MV-4-11 (cell line): ENCODE measurements at regions not wholly inside any gene's neighbourhood (a gene's known extent, or its start where the extent isn't known, plus 50 kb on each side); places are given as distances from the start of the nearest gene placed in this dataset.
"Not testable (repeated sequence)": the region's sequence is repeated elsewhere in the genome, so short reads cannot be mapped to it uniquely, and the experiment has no call there.

ENCODE experiments used
- DNase-seq: peaks from one replicate; lab custom pipeline; 2025; lab: John Stamatoyannopoulos, UW

DNA sequence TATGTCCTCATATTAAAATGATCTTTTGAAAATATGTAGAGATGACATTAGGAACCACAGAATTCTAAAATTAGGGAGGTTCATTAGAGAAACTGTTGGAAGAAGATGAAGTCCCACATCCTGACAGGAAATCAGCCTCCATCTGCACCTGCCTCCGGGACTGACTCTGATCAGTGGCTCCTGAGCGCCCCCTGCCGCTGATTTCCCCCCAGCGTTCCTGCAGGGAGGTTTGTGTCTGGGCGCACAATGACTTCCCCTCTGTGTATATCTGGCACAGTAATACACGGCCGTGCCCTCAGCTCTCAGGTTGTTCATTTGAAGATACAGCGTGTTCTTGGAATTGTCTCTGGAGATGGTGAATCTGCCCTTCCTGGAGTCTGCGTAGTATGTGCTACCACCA, 883.8 kb downstream of the TMEM121 start:
- DNase-seq, result not testable (repeated sequence)

DNA sequence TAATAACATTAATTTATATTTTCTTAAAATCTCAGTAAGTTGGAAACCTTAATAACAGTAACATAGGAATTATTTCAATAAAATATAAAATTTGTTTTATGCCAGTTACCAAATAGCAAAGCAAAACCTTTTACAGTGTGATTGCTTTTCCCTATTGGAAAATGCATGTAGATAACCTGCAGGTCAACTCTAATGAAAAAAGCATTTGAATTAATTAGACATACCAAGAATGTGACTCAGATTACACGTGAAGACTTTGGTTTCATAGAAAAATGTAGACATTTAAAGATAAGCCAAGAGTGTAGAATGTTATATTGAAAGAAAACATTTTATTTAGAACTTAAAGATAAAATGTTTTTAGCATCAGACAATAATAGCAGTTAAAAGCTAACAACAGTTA, 888.1 kb downstream of the TMEM121 start:
- DNase-seq, result no peak

DNA sequence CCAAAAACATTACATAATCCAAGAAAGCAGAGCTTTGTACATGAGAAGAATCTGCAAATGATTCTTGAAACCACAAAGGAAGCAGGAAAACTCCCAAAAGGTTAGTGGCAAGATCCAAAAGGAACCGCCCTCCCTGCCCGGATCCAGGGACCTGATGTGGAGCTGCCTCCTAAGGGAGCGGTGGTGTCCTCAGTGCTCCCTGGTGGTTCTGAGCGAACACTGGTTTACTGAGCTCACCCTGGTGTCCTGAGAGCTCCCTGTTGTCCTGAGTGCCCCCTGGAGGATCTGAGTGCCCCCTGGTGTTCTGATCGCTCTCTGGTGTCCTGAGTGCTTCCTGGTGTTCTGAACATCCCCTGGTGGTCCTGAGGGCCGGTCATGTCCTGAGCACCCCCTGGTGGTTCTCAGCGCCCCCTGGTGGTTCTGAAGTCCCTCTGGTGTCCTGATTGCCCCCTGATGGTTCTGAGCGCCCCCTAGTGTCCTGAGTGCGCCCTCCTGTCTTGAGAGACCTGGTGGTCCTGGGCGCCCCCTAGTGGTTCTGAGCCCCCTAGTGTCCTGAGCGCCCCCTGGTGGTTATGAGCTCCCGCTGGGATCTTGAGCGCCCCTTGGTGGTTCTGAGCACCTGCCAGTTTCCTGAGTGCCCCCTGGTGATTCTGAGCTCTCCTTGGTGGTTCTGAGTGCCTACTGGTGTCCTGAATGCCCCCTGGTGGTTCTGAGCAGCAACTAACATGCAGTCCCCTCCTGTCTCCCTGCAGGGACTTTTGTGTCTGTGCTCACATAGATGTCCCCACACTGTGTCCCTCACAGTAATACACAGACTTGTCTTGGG, 891.1 kb downstream of the TMEM121 start:
- DNase-seq, result peak; percentile 74

DNA sequence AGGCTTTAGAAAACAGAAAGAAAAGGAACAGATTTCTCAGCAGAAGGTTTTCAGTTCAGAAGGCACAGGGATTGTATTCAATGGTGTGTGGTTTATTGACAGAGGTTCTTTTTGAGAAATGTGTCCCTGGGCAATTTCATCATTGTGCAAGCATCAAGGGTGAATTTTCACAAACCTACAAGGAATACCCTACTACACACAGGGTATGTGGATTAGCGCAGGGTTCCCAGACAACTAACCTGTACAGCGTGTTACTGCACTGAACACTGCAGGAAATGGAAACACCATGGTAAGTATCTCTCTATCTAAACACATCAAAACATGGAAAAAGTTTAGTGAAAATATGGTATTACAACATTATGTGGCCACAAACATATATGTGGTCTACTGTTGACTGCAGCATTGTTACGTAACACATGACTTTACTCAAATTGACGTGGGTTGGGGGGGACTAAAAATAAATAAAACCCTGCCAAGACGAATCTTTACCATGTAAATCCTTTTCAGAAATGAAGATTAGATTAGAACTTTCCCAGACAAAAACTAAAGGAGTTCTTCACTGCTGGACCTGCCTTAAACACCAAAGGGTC, 893.1 kb downstream of the TMEM121 start:
- DNase-seq, result peak; percentile 79

DNA sequence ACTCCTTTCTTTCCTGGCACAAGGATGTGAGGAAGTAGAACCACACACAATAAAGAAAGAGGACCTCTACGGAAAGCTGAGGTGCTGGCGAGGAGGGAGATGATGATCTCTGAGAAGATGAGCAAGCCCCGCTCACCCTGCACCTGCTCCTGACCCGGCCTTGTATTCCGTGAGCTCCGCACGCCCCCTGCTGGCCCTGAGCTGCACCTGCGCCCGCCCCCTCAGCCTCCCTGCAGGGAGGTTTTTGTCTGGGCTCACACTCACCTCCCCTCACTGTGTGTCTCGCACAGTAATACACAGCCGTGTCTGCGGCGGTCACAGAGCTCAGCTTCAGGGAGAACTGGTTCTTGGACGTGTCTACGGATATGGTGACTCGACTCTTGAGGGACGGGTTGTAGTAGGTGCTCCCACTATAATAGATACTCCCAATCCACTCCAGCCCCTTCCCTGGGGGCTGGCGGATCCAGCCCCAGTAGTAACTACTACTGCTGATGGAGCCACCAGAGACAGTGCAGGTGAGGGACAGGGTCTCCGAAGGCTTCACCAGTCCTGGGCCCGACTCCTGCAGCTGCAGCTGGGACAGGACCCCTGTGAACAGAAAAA, 895.1 kb downstream of the TMEM121 start:
- DNase-seq, result not testable (repeated sequence)

DNA sequence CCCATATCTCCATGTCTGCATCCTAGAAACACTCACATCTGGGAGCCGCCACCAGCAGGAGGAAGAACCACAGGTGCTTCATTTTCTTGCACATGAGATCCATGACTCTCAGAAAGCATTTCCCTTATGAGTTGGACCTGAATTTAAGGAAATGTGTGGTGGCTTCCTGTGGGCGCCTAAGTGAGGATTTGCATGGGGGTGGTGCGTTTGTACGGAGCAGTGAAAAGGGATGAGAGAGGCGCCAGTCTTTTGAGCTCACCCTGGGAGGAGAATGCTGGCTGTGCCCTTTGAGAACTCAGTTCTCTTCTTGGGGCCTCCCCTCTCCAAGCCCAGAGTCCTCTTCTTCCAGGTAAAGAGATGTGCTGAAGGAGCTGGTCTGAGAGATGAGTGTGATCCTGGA, 895.7 kb downstream of the TMEM121 start:
- DNase-seq, result no peak

DNA sequence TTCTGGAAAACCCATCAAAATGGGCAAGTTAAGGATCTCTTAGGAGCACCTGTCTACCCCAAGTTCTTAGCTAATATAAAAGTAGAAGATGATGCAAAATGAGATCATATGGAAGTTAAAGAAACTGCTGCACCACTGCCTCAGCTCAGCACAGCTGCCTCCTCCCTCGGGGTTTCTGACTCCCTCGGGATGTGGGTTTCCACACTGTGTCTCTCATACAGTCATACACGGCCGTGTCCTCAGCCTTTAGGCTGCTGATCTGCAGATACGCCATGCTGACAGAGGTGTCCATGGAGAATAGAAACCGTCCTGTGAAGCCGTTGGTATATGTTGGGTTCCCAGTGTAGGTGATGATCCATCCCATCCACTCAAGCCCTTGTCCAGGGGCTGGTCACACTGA, 898.8 kb downstream of the TMEM121 start:
- DNase-seq, result not testable (repeated sequence)

DNA sequence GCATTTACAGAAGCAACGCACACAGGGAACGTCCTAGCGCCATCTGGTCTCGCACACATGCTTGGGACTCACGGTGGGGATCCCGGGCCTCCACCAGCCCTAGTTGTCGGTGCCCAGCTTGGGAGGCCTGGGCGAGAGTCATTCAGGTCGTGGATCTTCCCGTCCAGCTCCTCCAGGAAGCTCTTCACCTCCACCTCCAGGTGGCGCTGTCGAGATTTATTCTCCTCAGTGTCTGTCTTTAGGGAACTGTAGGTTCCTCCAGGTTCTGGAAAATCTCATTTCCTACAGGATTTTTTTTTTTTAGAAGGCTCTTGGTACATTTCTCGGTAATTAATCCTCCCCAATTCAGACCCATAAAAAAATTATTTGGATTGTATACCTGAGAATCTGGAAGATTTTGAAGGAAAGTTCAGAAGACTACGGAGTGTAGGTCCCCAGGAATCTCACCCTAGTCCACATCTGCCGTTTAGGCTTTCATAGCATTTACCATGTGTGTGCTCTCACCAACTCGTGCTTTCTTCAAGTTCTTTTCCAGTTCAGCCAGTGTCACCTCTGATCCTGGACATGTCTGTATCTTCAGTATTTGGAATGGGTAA, 910.0 kb downstream of the TMEM121 start:
- DNase-seq, result peak; percentile 38

DNA sequence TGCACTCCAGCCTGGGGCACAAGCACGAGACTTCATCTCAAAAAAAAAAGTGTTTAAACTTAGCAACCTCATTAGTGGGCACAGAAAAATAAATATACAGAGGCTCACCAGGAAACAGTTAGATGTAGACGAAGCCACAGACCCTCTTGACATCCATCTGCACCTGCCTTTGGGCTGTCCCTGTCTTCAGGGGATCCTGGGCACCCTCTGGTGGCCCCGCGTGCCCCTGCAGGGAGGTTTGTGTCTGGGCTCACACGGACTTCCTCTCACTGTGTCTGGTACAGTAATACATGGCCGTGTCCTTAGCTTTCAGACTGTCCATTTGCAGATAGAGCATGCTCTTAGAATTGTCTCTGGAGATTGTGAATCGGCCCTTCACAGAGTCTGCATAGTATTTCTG, 916.5 kb downstream of the TMEM121 start:
- peak; percentile 9 for DNase-seq

DNA sequence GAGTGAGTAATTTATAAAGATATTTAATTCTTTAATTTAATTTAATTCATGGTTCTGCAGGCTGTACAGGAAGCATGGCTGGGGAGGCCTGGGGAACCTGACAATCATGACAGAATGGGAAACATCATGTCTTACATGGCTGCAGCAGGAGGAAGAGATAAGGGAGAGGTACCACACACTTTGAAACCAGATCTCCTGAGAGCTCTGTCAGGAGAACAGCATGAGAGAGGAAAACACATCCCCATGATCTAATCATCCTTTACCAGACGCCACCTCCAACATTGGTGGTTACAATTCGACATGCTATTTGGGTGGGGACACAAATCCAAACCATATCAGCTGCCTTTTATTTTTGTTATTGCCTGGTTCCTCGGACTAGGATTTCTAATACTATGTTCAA, 928.6 kb downstream of the TMEM121 start:
- DNase-seq, result no peak

DNA sequence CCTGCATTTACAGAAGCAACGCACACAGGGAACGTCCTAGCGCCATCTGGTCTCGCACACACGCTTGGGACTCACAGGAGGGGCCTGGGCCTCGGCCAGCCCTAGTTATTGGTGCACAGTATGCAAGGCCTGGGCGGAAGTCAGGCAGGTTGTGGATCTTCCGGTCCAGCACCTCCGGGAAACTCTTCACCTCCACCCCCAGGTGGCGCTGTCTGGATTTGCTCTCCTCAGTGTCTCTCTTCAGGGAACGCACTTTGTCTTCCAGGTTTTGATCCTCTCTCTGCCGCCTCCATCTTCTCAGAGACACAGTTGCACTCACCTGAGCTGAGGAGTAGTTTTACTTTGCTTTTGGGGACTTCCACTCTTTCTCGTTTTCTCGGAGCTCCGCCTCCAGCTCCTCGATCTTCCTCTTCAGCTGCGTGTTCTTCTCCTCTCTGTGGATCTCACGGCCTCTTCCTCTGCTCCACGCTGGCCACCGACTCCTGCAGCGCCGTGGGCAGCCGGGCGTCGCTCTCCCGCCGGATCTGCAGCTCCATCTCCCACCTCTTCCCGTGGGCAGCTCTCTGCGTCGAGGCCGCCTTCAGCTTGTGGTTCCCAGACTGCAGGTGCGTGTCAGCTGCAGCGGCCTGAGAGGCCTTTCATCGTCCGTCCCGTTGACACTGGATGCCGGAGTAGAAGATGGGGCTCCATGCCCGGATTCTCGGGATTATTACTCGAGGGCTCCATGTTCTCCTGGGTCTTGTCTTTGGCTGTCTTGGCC, 933.8 kb downstream of the TMEM121 start:
- DNase-seq, result peak; percentile 6

DNA sequence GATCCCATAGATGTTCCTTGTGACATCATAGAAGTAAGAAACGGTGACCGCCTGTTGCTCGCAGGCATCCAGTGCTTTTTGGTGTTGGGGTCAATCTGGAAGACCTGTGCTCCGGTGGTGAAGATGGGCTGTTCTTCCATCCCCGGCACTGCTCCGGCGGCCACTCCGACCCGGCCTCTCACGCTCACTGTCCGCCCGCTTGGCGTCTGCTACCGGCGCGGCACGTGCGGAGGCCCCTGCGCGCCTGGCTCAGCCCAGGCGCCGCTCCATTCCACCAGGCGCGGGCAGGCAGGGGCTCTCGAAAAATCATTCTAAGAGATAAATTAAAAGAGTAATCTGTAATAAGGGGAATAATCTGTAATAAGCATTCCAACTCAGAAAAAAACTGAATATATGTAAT, 934.5 kb downstream of the TMEM121 start:
- no peak for DNase-seq

DNA sequence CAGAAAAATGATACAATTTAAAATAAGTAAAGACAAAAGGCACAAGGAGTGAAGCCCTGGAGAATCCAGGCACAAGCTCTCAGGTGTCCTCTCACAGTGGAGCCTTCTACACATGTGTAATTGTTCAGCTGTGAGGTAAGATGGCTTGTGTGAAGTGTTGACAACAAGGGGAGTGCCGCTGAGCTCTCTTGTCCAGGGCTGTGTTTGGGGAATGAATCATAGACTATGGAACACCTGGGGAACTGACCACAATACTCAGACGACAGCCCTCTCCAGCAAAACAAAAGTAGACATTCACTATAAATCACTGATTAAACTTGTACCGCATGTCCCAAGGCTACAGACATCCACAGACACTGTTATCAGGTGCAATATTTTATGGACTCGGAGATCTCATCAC, 940.1 kb downstream of the TMEM121 start:
- not testable (repeated sequence) for DNase-seq

DNA sequence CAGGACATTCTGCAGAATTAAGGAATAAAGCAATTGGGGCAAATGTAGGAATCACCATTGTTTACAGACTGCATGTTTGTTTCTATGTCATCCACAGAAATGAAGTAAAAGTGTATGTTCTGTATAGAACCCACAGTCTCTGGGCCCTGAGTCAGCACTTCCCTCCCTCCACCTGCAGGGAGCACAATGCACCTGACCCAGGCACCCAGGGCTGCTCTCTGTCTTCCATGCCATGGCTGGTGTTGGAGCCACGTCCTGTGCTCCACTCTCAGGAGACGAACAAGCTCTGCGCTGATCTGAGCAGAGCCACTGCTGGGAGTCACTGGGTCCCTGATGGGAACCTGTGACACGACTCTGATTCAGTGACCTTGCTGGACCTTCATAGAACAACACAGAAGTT, 942.5 kb downstream of the TMEM121 start:
- DNase-seq, result not testable (repeated sequence)

DNA sequence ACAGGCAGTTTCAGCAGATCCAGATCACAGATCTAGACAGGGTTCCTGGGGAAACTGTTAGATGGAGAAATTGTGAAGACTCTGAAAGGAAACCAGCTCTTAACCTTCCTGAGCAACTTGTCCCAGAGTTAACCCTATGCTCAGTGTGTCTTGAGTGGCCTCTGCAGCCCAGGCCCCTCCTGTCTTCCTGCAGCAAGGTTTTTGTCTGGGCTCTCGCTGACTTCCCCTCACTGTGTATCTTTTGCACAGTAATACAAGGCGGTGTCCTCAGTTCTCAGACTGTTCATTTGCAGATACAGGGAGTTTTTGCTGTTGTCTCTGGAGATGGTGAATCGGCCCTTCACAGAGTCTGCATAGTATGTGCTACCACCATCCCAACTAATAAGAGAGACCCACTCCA, 943.6 kb downstream of the TMEM121 start:
- DNase-seq, result peak; percentile 10

DNA sequence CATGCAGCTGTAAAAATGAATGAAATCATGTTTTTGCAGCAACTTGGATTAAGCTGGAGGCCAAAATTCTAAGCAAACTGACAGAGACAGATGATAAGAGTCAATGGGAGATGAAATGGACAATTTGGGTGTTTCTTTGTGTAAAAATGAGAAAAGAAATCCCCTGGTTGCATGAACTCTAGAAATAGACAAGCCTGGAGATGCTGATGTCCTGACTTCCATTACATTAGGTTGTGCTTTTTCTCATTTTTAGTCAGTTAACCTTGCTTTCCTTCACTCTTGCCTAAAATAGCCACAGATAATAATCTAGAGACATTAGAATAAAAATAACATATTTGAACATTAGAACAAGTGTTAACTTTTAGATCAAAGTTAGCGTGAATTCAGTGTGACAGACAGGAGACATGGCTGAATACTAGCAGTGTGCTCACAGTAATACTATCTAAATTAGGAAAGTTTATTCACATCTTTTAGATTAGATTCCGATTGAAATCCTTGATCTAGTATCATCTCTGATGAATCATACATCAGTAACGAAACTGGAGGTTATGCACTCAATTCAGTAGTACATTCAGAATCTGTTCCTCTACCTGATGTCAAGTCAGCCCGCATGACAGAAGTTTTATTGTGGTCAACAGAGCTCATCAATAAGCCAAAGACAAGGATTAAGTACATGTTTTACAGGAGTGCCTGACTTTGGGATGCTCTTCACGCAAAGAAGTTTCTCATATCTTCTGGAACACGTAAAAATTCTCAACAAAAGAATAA, 948.1 kb downstream of the TMEM121 start:
- not testable (repeated sequence) for DNase-seq

DNA sequence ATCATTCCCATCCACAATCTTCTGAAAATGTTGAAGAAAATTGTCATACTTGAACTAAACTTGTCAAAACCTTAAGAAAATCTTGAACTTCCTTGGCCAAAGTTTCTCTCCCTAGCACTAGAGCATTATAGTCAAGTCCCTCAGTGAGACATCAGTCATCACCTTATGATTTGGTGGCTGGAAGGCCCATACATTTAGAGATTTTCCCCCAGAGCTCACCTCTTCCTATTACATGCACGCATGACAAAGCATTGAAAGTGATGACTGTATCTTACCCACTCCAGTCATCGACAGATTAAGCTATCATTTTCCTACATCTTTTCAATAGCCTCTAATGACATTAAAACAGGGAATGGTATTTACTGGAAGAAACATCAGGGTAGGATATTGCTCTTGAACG, 948.8 kb downstream of the TMEM121 start:
- not testable (repeated sequence) for DNase-seq

DNA sequence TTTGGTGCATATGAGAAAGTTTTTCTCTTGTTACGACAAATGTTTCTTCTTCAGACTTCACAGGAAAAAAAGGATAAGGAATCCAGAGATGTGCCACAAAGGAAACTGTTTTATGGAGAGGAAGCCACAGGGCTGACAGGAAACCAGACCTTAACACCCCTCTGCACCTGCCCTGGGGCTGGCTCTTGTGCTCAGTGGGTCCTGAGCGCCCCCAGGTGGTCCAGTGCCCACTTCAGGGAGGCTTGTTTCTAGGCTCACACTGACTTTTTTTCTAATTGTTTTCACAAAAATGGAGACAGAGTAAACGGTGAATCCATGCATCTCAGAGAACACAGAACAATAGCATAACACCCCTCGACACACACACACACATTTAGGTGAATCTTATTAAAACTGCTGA, 951.2 kb downstream of the TMEM121 start:
- DNase-seq, result not testable (repeated sequence)

DNA sequence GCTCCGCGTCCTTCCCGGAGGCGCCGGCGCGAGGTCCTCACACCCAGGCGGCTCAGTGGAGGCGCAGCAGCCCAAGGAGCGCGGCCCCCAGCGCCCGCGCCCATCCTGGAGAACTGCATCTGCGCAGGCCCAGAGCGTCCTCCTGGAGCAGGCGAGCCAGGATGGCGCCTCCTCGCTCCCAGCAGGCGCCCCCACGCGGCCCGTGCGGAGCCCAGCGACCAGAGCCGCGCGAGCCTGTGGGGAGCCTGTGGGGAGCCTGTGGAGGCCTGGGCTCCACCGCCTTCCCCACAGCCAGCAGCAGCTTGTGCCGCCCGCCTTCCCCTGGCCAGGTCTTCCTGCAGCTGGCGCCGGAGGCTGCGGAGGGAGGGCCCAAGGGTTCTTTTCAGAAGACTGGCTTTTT, 953.9 kb downstream of the TMEM121 start:
- not testable (repeated sequence) for DNase-seq

DNA sequence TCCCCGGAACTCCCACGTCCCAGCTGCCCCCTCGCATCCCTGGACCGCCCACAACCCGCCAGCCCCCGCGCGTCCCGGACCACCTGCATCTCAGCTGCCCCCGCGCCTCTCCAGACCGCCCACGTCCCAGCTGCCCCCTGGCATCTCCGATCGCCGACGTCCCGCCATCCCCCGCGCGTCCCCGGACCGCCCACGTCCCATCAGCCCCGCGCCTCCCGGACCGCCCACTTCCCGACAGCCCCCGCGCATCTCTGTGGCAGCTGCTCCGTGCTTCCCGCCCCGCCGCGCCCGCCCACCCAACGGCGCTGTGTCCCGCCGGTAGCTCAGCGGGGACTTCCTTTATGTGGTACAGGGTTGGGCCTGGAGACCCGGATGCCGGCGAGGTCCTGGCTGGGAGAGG, 955.8 kb downstream of the TMEM121 start:
- DNase-seq, result not testable (repeated sequence)

DNA sequence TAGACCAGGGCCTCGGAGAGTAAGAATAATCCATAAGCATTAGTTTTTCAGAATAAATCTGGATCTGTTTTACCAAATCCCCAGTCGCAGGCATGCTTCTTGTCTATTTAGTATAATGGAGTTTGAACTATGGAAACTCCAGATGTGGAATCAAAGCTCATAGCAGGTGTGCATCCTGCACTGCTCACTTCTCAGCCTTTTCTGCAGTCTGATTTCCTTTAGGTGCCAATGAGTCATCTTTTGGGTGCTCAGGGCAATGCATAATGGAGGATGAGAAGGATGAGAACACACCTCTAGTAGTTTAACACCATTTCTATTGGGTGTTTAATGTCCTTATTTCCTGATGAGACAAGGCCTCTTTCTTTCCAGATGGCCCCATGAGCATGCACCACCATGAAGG, 961.2 kb downstream of the TMEM121 start:
- no peak for DNase-seq
